Ureter (tissue), 1 donor: ENCODE measurements at regions not wholly inside any gene's neighbourhood (a gene's known extent, or its start where the extent isn't known, plus 50 kb on each side); places are given as distances from the start of the nearest gene placed in this dataset.
"Not testable (repeated sequence)": the region's sequence is repeated elsewhere in the genome, so short reads cannot be mapped to it uniquely, and the experiment has no call there.

Experiments
- DNase-seq: peaks from one replicate; pipeline ENCODE4 v3.0.0-alpha.2; 2020; ENCODE audit warnings: low spot score
- donor health status: DM: yes; HTN: yes; CAD: no.

GRCh38 chr3:161600173-161600572 is 103.6 kb downstream of the OTOL1 start:
- no peak for DNase-seq

GRCh38 chr3:161602475-161602874 is 105.9 kb downstream of the OTOL1 start:
- DNase-seq: no peak

GRCh38 chr3:161602918-161603317 is 106.3 kb downstream of the OTOL1 start:
- no peak for DNase-seq

GRCh38 chr3:161607056-161607455 is 110.4 kb downstream of the OTOL1 start:
- no peak for DNase-seq

GRCh38 chr3:161619351-161619750 is 122.7 kb downstream of the OTOL1 start:
- DNase-seq: no peak

GRCh38 chr3:161630794-161631193 is 134.2 kb downstream of the OTOL1 start:
- DNase-seq: no peak

- no peak for DNase-seq
Measured at GRCh38 chr3:161631536-161631935, 134.9 kb downstream of the OTOL1 start.

- DNase-seq: no peak
Measured at GRCh38 chr3:161637559-161637958, 141.0 kb downstream of the OTOL1 start.

GRCh38 chr3:161639095-161639494 is 142.5 kb downstream of the OTOL1 start:
- DNase-seq: not testable (repeated sequence)

- DNase-seq: no peak
Measured at GRCh38 chr3:161640181-161640580, 143.6 kb downstream of the OTOL1 start.

GRCh38 chr3:161641287-161641686 is 144.7 kb downstream of the OTOL1 start:
- no peak for DNase-seq

- DNase-seq: no peak
Measured at GRCh38 chr3:161644891-161645635, 148.5 kb downstream of the OTOL1 start.

- no peak for DNase-seq
Measured at GRCh38 chr3:161647936-161648470, 151.4 kb downstream of the OTOL1 start.

GRCh38 chr3:161649900-161650484 is 153.4 kb downstream of the OTOL1 start:
- DNase-seq: no peak

- no peak for DNase-seq
Measured at GRCh38 chr3:161657786-161658185, 161.2 kb downstream of the OTOL1 start.

GRCh38 chr3:161671141-161671540 is 174.5 kb downstream of the OTOL1 start:
- DNase-seq: no peak

GRCh38 chr3:161672478-161672877 is 175.9 kb downstream of the OTOL1 start:
- DNase-seq: no peak

- no peak for DNase-seq
Measured at GRCh38 chr3:161673866-161674265, 177.3 kb downstream of the OTOL1 start.

- no peak for DNase-seq
Measured at GRCh38 chr3:161674402-161674801, 177.8 kb downstream of the OTOL1 start.

GRCh38 chr3:161681831-161682230 is 185.2 kb downstream of the OTOL1 start:
- DNase-seq: not testable (repeated sequence)

GRCh38 chr3:161682715-161683114 is 186.1 kb downstream of the OTOL1 start:
- DNase-seq: no peak

- no peak for DNase-seq
Measured at GRCh38 chr3:161689584-161690298, 193.1 kb downstream of the OTOL1 start.

GRCh38 chr3:161690299-161690620 is 193.7 kb downstream of the OTOL1 start:
- no peak for DNase-seq
